GM21619 (cell line): ENCODE measurements at regions not wholly inside any gene's neighbourhood (a gene's known extent, or its start where the extent isn't known, plus 50 kb on each side); places are given as distances from the start of the nearest gene placed in this dataset.

Source experiments
- ATAC-seq: cut with Tn5 transposase; IDR thresholded peaks from one replicate; pipeline ENCODE4 v1.9.1; 2021; ENCODE audit not compliant: unreplicated experiment

- ATAC-seq, result no peak
These were observed 174.3 kb downstream of the RBM43 start for GRCh38 chr2:151087377-151087776.

DNA sequence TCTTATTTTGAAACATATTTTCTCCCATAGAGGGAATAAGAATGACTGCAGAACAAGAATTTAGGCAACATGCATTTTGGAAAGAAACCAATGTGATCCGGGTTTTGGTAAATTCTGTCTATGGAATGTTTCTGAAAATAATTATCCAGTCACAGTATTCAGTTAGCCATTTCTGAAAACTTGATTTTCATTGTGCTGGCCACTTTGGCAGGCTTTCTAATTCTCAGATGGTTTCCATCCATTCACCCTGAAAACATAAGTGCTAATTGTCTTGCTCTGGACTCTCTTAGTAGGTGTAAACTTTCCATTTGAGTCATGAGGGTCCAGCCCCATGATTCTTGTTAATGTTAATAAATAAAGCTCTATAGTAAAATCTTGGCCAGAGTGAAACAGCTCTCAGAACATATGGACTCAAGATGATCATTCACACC, 176.5 kb downstream of the RBM43 start:
- ATAC-seq, result no peak

- no peak for ATAC-seq
These were observed 177.5 kb downstream of the RBM43 start for GRCh38 chr2:151083856-151084795.

DNA sequence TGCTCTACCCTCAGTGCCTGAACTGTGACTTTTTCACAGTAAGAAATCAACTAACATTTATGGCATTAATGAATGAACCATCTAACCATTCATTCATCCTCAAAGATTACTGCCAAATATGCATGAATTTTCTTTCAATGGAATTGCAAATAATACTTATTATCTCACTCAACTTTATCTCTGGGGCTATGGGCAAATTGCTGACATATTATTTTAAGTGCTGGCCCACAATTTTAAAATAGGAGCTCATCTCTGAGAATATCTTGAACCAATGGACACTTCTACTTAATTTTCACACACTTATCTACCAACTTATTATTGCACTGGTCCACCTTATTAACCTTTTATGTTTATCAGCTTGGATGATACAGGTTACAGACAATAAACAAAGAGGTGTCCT, 182.8 kb downstream of the RBM43 start:
- ATAC-seq, result no peak

DNA sequence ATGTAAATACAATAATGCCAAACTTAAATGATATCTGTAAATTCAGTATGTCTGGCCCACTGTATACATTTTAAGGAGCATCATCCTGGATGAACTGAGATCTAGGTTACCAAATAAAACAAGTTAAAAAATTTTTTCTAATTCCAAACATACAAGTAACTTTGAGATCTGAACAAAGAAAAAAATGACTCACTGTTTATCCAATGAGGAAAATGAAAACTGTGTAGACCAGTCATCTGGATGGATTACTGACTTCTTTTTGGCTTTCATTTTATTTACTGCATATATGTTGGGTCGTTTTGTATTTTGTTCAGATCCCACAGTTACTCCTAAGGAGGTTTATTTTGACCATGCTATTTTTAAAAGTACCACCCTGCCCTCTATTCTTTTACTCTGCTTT, 189.8 kb downstream of the RBM43 start:
- no peak for ATAC-seq

DNA sequence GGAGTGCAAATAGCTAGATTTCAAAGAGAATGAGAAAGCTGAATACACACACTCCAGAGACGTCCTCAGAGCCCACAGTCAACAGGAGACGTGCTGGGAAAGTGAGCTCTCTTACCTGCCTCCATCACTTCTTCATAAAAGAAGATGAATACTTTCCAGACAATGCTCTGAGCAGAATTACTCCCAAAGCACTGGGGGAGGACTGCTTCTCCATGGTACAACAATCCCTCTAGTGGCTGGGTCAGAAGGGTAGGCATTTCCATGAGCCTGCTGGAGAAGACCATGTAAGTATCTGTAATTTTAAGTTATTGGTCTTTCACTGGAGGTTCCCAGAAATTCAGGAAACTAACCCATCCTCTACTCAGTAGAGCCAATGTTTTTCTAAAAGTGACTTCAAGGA, 190.3 kb downstream of the RBM43 start:
- ATAC-seq, result no peak

DNA sequence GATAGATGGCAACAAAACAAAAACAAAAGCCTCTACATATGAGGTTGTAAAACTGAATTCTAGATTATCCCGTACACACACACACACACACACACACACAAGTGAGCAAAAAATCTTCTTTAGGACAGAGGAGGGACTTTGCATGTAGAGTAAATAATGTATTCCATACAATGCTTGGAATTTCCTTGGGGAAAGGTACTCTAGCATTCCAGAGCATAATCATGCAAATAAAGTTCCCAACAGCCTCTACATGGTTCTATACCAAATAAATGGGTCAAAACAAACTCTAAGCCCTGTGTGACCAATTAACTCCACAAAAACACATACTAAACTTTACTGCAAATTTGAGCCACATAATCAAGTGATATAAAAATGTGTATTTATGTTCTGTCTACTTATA, 191.4 kb downstream of the RBM43 start:
- no peak for ATAC-seq

DNA sequence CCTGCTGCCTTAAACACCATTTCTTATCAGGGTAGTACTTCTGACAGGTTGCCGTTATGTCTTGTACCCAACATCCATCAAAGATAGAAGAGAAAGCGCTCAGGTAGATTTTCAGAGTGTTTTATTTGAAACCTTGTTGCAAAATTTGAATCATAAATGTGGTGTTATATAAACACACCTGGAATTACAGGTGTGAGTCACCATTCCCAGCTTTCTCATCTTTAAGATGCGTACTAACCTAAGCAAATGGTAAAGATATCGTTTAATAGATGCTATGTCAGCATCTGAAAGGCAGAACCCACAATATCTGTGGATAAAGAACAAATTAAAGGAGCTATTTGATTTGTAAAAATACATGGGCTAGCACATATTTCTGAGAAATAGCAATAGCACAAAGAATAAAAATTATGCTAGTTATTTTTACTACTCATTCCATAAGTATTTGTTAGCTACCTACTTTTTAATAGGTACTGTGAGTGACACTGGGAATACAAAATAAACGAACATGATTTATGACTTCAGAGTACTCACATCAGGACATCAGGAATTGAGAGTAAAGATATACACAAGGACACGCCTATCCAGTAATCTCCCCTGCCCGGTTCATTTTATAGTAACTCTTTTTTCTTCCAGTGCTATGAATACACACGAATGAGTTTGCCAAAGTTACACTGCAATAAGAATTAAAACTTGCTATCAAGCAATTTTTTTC, 193.8 kb downstream of the RBM43 start:
- ATAC-seq, result no peak

DNA sequence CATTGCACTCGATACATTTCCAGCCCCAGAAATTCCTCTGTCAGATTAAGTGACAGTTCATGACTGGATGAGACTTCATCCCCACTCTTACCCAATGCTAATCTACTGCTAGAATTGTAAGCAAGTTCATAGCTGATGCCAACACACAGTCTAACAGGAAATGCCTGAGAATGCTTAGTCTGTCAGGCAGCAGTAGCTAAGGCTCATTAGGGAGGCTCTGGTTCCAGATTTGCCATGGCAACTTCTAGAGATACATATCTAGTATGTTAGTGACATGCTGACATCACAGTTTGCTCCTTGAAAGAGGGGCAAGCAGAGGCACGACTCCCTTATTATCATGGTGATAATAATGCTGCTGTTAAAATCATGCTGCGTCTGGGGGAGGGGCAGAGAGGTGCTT, 198.4 kb downstream of the RBM43 start:
- ATAC-seq, result no peak

DNA sequence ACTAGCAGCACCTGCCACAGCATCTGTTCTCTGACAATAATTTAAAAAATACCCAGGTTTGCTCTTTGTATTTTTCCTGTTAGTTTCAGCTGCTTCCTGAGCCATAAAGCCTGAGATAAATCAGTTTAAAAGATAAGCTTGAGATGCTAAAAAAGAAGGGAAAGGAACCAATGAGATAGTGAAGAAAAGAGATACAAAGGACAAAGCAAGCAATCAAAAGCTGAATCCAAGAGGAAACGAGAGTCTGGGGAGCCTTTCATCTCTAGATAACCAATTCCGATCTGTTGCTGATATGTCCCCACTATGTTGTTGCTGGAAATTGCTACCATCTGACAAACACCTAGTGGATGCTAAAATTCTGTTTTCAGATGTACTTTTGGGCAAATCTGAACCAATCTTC, 201.4 kb downstream of the RBM43 start:
- ATAC-seq, result no peak

- ATAC-seq, result no peak
These were observed 204.8 kb downstream of the RBM43 start for GRCh38 chr2:151056870-151057269.

DNA sequence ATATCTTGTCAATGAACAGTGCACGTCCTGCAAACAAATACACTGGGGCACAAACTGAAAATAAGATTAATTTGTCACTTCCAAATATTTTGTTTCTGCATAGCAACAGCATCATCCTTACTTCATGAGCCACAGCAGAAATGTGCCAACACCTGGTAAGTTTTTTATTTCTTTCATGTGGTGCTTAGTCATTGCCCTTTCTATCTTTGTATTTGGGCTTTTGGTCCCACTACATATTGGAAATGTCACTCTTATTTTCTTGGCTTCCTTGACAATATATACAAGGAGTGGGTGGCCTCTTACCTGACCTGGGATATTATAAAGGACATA, 208.0 kb downstream of the RBM43 start:
- no peak for ATAC-seq

- ATAC-seq, result no peak
These were observed 208.6 kb downstream of the RBM43 start for GRCh38 chr2:151052850-151053660.

GRCh38 chr2:151051574-151052220, 210.0 kb downstream of the RBM43 start:
- ATAC-seq, result peak; percentile 94

DNA sequence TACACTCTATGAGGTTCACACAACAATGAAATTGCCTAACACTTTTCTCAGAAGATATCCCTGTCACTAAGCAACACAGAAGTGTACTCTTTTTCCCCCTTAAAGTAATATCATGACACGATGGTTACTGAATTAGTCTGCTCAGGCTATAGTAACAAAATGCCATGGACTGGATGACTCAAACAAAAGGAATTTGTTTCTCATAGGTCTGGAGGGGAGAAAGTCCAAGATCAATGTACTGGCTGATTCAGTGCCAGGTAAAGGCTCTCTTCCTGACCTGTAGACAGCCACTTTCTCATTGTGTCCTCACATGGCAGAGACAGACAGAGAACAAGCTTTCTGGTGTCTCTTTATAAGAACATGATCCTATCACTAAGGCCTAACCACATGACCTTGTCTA, 211.9 kb downstream of the RBM43 start:
- no peak for ATAC-seq

DNA sequence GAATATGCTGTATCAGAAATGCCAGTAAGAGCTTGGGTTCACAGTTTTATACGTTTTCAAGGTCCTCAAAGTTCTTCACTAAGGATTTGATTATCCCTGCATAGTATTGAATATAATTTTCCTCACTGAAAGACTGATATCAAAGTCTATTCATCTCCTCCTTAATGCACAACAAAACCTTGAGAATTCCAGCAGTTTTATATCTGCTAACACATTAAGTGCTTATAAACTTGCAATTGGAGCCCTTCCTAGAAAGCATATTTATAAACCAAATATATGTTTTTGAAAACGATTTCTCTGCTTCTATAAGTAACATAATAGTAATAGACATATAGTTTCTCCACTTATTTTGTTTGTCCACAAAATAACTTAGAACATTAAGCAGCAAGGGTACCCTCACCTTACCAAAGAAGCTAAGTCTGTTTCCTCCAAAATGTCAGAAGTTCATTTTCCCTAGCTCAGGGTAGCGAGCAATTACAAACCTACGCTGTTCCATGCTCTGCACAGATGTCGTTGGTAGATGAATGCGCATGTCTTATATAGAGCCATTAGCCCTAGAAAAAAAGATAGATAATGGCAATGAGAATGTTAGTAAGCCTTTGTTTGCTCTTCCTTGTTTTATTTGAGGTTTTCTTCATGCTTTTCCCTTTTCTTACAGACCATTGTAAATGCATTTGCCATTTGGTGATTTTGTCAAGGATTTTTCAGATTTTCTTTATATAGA, 213.2 kb downstream of the RBM43 start:
- no peak for ATAC-seq

GRCh38 chr2:151043484-151043883, 218.2 kb downstream of the RBM43 start:
- ATAC-seq, result no peak

DNA sequence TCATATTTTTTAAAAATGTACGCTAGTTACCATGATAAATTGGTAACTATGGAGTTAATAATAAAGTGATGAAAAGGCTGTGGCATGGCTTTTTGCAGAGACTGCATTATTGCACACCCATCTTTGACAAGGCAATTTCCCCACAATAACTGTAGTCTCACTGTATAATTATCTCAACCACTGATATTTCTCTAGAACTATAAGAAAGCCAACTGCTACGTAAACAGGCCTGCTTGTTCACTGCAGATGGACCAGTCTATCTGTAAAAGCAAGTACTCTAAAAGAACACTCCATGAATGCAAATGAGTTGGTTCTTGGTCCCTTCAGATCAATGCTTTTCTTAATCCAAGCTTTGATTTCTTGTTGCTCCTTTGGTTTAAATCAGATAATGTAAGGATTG, 218.7 kb downstream of the RBM43 start:
- no peak for ATAC-seq

DNA sequence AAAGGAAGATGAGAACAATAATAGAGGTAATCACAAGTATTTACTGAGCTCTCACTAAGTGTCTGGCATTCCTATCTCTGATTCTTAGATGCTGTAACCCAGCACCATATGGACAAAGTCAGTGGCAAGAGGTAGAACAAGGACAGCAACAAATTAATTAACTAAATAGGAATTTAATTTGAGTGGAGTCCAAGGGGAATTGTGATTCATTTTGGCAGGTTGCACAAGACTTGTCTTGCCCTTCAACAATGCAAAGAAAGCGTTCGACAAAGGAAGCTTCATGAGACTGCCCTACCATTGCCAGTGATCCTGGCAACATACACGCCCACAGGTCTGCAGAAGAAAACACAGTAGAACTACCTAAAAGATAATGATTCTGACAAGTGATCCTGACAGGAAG, 221.6 kb downstream of the RBM43 start:
- ATAC-seq, result no peak

DNA sequence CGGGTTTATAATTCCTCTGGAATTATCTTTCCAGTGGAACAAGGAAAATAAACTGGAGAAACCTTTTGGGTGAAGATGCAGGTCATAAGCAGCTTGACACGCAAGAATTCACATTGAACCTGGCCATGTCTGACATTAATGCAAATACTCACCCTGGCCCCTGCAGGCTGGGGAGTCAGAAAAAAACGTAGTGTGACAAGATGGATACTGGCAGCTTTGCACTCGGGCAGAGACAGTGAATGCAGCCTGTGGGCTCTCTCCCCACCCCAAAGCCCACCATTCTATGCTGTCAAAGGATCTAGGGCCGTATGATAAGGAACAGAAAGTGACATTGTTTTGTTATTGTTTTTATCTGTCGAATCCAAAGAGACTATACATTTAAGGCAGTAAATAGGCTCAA, 223.1 kb downstream of the RBM43 start:
- no peak for ATAC-seq
